GM10266 (cell line): ENCODE measurements at regions not wholly inside any gene's neighbourhood (a gene's known extent, or its start where the extent isn't known, plus 50 kb on each side); places are given as distances from the start of the nearest gene placed in this dataset.
"Not testable (repeated sequence)": the region's sequence is repeated elsewhere in the genome, so short reads cannot be mapped to it uniquely, and the experiment has no call there.

Experiments used
- DNase-seq: peaks from one replicate; pipeline ENCODE4 v3.0.0; 2012; ENCODE audit errors: extremely low spot score
- TF ChIP-seq, protein P1 (sequence below): IDR thresholded peaks from 2 replicates; pipeline ENCODE4 v1.5.1; 2012; ENCODE audit warnings: mild to moderate bottlenecking, low read depth; ENCODE audit not compliant: control insufficient read depth, insufficient read depth; ENCODE audit errors: missing control alignments

DNA sequence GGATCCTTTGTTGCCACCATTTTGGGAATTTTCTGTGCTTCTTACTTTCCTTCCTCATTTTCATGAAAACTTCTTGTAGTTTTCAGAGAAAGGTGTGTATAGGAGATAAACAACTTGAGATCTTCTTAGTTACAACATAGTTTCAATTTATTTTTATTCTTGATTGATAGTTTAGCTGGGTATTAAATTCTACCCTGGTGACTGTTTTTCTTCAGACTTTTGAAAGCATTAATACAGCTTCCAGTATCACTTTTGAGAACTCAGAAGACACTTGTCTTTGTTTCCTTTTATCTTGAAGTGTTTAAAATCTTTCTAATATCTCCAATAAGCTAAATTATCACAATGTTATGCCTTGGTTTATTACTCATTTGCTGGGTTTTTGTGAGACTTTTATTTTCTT, 167.5 kb upstream of the DPP10 start:
- TF ChIP-seq, protein P1, sequence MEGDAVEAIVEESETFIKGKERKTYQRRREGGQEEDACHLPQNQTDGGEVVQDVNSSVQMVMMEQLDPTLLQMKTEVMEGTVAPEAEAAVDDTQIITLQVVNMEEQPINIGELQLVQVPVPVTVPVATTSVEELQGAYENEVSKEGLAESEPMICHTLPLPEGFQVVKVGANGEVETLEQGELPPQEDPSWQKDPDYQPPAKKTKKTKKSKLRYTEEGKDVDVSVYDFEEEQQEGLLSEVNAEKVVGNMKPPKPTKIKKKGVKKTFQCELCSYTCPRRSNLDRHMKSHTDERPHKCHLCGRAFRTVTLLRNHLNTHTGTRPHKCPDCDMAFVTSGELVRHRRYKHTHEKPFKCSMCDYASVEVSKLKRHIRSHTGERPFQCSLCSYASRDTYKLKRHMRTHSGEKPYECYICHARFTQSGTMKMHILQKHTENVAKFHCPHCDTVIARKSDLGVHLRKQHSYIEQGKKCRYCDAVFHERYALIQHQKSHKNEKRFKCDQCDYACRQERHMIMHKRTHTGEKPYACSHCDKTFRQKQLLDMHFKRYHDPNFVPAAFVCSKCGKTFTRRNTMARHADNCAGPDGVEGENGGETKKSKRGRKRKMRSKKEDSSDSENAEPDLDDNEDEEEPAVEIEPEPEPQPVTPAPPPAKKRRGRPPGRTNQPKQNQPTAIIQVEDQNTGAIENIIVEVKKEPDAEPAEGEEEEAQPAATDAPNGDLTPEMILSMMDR: no peak
- DNase-seq: no peak

DNA sequence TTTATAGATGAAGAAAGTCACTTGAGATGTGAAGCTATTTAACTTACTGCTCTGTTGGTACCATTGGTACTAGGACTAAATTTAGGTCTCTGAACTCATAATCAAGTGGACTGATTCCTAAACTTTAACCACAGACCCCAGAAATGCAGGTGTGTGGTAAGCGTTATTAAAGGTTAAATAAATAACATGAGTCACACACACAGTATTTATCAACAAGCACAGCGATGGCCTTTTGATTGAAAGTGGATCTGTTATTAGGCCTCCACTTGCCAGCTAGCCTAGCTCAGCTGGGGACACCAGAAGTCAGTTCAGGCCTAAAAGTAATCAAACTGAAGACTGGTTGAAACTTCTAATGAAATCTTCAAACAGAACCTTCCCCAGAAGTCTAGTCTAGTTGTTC, 161.3 kb upstream of the DPP10 start:
- TF ChIP-seq, protein P1: no peak
- no peak for DNase-seq

DNA sequence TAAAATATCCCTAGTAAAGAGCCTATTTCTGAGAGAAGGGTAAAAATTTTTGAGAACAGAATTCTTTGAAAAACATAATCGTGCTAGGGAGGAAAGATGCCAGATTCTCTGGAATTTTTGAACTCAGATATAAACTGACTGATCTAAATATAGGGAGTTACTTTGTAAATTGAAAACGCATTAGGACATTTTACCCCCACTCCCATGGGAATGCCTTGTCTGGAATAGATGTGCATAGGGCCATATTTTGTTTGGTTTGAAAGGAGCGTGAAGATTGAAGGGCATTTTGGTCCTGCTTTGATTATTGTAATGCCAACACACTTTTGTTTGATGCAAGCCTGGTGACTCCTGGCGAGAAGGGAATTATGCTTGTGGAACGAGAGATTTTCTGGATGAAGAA, 158.7 kb upstream of the DPP10 start:
- TF ChIP-seq, protein P1: no peak
- DNase-seq: no peak

DNA sequence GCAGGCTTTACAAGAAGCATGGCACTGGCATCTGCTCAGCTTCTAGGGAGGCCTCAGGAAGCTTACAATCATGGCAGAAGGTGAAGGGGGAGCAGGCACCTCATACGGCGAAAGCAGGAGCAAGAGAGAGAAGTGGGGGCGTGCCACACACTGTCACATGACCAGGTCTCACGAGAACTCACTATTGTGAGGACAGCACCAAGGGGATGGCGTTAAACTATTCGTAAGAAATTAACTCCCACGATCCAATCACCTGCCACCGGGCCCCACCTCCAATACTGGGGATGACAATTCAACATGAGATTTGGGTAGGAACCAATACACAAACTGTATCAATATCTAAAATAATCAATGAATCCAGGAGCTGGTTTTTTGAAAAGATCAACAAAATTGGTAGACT, 156.0 kb upstream of the DPP10 start:
- no peak for DNase-seq
- TF ChIP-seq, protein P1: no peak

DNA sequence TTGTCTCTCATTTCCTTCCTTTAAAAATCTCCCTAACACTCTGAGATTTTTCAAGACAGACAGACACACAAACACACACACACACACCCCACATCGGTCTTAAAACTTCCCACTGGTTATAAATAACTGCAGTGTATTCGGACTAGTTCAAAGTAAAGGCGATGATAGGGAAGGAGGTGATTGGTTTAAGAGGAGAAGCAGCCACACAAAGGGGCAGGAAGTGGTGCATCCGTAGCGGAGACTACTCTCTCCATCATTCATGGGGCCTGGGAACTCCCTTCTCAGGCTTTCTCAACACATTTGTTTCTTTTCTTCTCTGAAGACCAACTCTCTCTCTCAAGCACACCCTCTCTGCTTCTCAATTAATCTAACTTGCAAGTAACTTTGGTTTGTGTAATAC, 149.1 kb upstream of the DPP10 start:
- TF ChIP-seq, protein P1: no peak
- no peak for DNase-seq

DNA sequence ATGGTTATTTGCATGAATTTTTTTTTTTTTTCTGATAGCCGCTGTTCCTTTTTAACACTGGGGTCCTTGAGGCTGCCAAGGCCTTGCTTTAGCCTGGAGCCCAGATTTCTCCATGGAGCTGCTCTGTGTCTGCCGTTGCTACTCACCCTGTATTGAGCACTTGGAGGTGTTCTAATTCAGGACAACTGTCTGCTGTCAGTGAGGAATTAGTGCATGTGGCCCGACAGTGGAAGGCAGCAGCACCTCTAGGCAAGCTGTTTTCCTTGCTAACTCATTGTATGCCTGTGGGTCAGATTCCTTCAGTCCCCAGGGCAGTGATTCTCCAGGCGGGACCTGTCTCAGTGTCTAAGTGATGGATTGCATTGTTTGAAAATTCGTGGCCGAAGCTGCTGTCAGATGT, 147.7 kb upstream of the DPP10 start:
- no peak for DNase-seq
- TF ChIP-seq, protein P1: no peak

DNA sequence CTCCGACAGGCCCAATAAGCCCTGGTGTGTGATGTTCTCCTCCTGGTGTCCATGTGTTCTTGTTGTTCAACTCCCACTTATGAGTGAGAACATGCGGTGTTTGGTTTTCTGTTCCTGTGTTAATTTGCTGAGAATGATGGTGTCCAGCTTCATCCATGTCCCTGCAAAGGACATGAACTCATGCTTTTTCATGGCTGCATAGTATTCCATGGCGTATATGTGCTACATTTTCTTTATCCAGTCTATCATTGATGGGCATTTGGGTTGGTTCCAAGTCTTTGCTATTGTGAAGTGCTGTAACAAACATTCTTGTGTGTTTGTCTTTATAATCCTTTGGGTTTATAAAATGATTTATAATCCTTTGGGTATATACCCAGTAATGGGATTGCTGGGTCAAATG, 142.1 kb upstream of the DPP10 start:
- DNase-seq: not testable (repeated sequence)

DNA sequence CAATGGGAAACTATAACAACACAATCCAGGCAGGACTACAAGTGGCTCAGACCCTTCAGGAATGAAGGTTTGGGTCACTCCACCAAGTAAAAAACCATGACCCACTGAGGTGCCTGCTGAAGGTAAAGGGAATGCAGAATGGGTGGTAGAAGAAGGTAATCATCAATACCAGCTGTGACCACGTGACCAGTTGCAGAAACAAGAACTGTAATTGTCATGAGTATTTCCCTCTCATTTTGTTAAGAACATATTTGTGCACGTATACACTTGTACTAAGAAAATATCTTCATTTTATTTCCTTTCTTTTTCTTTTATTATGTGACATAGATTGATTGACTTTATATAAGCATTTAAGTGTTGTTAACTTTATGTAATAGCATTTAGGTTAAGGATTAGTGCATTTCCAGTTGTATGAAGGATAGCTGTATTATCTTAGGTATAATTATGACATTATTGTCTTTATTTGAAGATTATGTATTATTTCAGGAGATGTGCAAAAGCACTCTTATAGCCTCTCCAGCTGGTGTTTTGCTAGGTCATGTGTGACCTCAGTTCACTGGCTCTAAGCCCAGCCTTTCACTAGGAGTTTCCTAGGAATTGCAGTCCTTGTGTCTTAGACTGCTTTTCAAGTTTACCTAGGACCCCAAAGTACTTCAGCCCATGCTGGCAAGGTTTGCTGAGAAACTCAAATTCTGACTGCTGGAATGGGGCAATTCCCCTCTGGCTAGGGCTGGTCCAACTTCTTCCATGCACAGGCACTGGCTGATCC, 125.7 kb upstream of the DPP10 start:
- DNase-seq: no peak
- TF ChIP-seq, protein P1: no peak
